Myocyte (in vitro differentiated cells): ENCODE measurements at regions not wholly inside any gene's neighbourhood (a gene's known extent, or its start where the extent isn't known, plus 50 kb on each side); places are given as distances from the start of the nearest gene placed in this dataset.

Experiments
- DNase-seq: peaks from one replicate; pipeline ENCODE4 v3.0.0-alpha.2; 2012; ENCODE audit warnings: low read depth

GRCh38 chr9:130781569-130781968, 53.5 kb upstream of the ABL1 start:
- DNase-seq, result no peak

- no peak for DNase-seq
These were observed 52.0 kb upstream of the ABL1 start for GRCh38 chr9:130782886-130783530.

GRCh38 chr9:130785053-130785452, 50.0 kb upstream of the ABL1 start:
- DNase-seq, result no peak
